ENCODE measurements at regions not wholly inside any gene's neighbourhood (a gene's known extent, or its start where the extent isn't known, plus 50 kb on each side); places are given as distances from the start of the nearest gene placed in this dataset.
"Not testable (repeated sequence)": the region's sequence is repeated elsewhere in the genome, so short reads cannot be mapped to it uniquely, and the experiment has no call there.

DNA sequence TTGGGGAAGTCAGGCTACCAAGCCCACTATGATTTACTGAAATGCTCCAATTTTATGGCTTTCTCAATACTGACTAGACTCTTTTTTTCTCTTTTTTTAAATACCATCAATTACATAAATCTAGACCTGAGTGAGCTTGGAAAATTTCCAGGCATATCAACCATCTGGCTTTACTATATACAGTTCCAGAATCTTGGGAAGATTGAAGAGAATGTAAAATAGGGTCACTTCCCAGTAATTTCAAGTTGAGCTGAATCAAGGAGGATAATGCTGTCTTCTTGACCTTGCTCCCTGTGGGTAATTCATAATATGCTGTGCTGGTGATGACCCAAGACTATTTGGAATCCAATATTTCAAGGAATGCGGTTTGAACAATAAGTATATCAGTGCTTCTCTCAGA lies 108.1 kb downstream of the MAP3K21 start:
- DNase-seq: no peak

DNA sequence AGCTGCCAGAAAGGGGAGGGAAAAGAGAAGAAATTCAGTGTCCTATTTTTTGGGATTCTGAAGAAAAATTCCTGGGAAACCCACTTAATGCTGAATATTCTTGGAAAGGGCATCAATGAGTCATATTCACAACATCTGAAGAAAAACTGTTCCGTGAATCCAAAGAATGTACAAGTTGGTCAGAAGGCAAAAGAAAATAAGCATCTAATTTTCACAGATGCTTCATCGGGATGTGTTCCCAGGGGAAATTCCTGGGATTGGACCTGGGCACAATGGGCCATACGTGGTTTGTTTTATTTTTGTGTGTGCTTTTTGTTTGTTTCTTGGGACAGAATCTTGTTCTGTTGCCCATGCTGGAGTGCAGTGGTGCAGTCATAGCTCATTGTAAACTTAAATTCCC lies 112.2 kb downstream of the MAP3K21 start:
- DNase-seq: no peak

- DNase-seq: peak; percentile 86
Observed at GRCh38 chr1:233440951-233441401, 113.5 kb downstream of the MAP3K21 start.

GRCh38 chr1:233442026-233442780 lies 114.7 kb downstream of the MAP3K21 start:
- DNase-seq: no peak

GRCh38 chr1:233443040-233443760 lies 115.7 kb downstream of the MAP3K21 start:
- no peak for DNase-seq

- DNase-seq: no peak
Observed at GRCh38 chr1:233444484-233444883, 117.0 kb downstream of the MAP3K21 start.

DNA sequence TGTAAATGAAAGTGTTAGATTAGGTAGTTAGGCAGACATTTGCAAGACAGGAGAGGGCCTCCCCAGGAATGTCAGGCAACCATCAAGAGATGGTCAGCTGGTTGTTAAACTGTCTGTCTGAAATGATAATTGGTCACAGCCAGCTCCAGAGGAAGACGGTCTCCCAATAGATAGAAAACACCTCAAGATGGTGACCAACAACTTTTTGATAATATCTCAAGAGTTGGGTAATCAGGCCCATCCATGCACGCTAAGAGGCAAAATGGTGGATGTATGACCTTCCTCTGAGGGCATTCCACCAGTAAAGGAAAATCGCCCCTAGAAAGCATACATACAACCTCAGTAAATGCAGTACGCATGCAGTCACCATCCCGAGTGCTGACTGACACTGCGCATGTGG lies 118.2 kb downstream of the MAP3K21 start:
- no peak for DNase-seq

DNA sequence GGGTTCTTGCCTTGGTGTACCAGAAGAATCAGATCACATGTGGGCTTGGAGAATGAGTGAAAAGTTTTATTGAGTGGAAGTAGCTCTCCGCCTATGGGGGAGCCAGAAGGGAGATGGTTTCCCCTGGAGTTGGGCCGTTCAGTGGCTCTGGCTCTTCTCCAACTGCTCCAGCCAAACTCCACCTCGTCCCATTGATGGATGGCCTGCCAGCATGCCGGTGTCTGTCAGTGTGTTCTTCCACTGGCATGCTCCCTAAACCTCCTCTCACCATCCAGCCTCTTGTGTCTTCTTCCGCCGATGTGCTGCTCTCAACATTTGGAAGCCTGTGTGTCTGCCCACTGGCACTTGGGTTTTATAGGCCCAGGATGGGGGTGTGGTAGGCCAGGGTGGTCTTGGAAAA lies 119.4 kb downstream of the MAP3K21 start:
- no peak for DNase-seq

DNA sequence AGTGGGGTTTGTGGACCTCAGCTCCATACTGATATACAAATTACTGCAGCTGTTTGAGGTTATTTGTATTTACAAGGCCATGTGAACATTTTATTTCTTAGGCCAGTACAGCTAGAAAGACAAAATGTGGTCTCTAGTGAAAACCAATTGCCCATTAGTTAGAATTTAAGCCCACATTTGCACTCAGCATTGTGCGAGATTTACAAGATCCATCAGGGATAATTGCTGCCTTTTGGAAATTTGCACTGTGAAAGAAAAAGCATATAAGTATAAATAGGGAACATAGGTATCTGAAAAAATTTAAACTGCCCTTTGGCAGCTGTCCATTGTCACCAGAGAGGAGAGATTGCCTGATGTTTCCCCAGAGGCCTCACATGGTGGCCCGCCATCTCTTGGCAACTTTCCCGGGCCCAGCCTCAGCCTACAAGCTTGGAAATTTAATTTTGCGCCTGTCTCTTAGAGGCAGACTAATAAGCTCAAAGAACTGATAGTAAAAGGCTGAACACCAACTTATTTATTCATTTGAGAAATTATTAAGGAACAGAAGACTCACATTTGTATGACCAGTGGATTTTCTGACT lies 120.7 kb downstream of the MAP3K21 start:
- no peak for DNase-seq

DNA sequence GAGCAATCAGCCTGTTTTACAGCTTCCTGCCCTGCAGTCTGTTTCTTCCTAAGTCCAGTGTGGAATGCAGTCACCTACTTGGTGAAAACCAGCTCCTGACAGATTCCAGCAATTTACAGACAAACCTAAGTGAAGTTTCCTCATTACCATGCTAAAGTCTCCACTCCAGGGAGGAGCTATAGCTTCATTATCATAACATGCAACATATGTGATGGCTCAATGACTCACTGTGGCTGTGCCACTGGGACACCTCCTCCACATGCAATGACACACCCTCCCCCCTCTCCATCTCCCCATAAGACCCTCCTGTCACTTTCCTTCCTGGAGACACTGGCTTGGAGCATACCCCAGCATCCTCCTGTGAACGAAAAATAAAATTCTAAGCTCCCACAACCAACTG lies 125.2 kb downstream of the MAP3K21 start:
- no peak for DNase-seq

DNA sequence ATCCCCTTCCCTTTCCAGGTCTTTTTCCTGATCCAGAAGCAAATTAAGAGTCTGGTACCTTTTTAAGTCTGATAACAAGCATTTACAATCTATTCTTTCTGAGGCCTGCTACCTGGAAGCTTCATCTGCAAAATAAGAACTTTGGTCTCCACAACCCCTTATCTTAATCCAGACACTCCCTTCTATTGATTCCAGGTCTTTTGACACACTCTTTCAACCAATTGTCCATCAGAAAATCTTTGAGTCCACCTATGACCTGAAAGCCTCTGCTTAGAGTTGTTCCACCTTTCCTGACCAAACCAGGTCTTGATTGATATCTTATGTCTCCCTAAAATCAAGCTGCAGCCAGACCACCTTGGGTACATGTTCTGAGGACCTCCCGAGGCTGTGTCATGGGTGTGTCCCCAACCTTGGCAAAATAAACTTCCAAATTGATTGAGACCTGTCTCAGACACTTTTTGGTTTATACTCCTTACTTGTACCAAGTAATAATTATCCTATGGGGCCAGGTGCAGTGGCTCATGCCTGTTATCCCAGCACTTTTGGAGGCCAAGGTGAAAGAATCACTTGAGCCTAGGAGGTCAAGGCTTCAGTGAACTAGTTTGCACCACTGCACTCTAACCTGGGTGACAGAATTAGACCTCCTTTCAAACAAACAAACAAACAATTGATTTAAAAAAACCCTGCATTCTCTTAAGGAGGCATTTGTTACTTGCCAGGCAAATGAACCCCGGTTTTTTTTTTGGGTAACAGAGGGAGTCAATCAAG lies 126.1 kb downstream of the MAP3K21 start:
- DNase-seq: no peak

GRCh38 chr1:233459470-233459945 lies 132.0 kb downstream of the MAP3K21 start:
- no peak for DNase-seq

GRCh38 chr1:233459968-233460367 lies 132.4 kb downstream of the MAP3K21 start:
- DNase-seq: no peak

- DNase-seq: no peak
Observed at GRCh38 chr1:233460692-233461091, 133.2 kb downstream of the MAP3K21 start.

GRCh38 chr1:233461847-233462246 lies 134.3 kb downstream of the MAP3K21 start:
- no peak for DNase-seq

- no peak for DNase-seq
Observed at GRCh38 chr1:233463333-233463732, 135.8 kb downstream of the MAP3K21 start.

DNA sequence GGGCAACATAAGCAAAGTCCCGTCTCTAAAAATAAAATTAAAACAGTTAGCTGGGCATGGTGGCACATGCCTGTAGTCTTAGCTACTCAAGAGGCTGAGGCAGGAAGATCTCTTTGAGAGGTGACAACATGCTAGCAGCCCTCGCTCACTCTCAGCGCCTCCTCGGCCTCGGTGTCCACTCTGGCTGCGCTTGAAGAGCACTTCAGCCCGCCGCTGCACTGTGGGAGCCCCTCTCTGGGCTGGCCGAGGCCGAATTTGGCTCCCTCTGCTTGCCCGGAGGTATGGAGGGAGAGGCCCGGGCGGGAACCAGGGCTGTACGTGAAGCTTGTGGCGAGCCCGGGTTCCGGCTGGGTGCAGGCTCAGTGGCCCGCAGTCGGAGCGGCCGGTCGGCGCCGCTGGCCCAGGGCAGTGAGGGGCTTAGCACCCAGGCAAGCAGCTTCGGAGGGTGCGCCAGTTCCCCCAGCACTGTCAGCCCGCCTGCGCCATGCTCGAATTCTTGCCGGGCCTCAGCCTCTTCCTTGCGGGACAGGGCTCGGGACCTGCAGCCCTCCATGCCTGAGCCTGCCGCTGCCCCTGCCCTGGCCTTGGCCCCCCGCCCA lies 138.3 kb downstream of the MAP3K21 start:
- DNase-seq: no peak

DNA sequence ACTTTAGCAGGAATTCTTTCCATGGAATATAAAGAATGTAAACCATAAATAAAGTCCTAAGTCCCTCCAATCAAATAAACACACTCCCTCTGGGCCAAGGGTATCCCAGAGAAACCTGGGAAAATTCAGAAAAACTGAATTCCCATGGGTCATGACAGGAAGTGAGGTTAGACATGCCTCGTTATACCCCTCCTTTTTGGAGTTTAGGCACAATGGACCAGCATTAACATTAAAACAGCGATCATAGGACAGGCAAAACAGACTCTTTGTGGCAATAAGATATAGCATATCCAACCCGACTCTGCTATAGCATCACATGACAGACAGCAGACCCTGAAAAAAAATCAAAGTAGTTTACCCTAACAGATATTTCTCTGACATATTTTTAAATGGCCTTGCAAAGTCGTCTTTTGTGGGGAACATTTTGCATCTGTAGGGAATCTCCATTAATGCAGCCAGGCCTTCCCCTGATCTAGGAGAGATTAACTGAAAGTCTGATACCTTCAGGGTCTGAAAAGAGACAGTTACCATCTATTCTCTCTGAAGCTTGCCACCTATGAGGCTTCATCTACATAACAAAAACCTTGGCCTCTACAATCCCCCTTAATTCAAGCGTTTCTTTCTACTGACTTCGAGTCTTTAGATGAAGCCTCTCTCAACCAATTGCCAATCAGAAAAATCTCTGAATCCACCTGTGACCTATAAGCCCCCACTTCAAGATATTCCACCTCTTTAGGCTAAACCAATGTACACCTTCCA lies 143.0 kb upstream of the KCNK1 start:
- no peak for DNase-seq

DNA sequence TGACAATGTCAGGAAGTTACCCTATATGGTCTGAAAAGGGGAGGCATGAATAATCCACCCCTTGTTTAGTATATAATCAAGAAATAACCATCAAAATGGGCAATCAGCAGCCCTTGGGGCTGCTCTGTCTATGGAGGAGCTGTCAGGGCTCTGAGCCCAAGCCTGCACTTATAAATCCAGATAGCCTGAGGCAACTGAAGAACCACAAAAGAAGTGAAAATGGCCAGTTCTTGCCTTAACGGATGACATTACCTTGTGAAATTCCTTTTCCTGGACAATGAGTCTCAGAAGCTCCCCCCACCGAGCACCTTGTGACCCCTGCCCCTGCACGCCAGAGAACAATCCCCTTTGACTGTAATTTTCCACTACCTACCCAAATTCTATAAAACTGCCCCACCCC lies 142.1 kb upstream of the KCNK1 start:
- not testable (repeated sequence) for DNase-seq

- DNase-seq: not testable (repeated sequence)
Observed at GRCh38 chr1:233472796-233473195, 141.1 kb upstream of the KCNK1 start.

DNA sequence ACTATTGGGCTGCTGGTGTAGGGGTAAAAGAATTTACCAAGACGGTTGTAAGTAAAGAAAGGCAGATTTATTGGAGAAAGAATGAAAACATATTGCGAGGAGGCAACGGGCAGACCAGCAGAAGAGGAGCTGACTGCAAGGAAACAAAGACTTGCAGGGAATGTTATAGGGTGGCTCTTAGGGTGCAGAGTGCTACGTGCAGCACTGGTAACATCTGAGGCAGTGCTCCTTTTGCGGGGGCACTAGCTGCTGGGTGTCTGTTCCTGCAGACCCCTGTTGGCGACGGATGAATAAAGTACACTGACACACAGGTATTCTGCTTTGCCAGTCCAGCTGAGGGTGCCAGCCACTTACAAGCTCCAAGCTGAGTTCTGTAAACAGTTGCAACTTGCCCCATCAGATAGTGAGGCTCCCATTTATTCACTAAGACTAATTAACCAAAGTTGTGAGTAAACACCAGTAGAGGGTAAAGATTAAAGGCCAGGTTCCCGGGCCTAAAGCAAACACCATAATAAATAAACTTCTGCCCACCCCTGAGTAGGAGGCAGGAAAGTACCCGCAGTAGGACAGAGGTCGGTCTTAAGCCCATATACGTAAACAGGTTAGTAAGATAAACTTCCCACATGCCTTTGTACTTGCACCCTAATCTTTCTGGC lies 140.2 kb upstream of the KCNK1 start:
- DNase-seq: no peak
